ENCODE measurements at regions not wholly inside any gene's neighbourhood (a gene's known extent, or its start where the extent isn't known, plus 50 kb on each side); places are given as distances from the start of the nearest gene placed in this dataset.

DNA sequence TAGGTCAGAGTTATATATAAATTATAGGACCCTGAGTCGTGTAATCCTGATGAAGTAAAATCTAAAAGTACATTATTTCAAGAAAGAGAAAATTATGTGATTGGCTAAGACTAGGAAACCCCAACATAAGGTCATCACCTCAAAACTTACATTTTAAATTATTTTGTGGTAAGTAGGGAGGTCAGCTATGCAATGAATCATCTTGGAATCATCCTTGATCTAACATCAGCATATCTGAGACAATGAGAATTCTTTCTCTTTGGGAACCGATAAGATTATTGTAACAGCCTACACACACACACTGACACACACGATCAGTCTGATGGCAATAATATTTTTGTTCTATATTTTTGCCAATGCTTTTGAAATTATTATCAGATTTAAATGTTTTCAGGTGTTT, 904.8 kb upstream of the CHAC2 start:
- no peak overlapping the region for H3K27ac ChIP-seq (ENCODE audit: low read depth, low read length, poor library complexity, severe bottlenecking)
- intact Hi-C loops (cut with micrococcal nuclease; ENCODE audit: unreplicated experiment), result no loop called here
- no peaks in the 10 kb centered on the region for H3K9me3 ChIP-seq (ENCODE audit: low read depth, low read length, poor library complexity, severe bottlenecking)
- TF ChIP-seq EZH2 (IDR thresholded peaks at IDR 0.05; ENCODE audit: borderline replicate concordance, low read depth, low read length, poor library complexity, severe bottlenecking) (no peak), CTCF (conservative IDR thresholded peaks at IDR 0.05; ENCODE audit: low read depth, low read length) (no peak)
- H3K4me1 ChIP-seq (ENCODE audit: insufficient read depth, low read length, poor library complexity, severe bottlenecking), result no peaks in the 10 kb centered on the region
- BruUV-seq (replicated peaks), result no TSS peak
- CTCF ChIA-PET, result no interaction called here
- H3K4me3 ChIP-seq (ENCODE audit: low read depth, low read length, poor library complexity, severe bottlenecking), result no peak overlapping the region
- DNase-seq (ENCODE audit: low spot score), result no peak
- no peaks in the 10 kb centered on the region for H3K27me3 ChIP-seq (replicated peaks; ENCODE audit: insufficient read depth, low read depth, low read length, poor library complexity)
- POLR2A ChIA-PET (ENCODE audit: low non-redundant PET), result no interaction called here
- H3K36me3 ChIP-seq (ENCODE audit: insufficient read depth, low read length, poor library complexity, severe bottlenecking), result no peaks in the 10 kb centered on the region

DNA sequence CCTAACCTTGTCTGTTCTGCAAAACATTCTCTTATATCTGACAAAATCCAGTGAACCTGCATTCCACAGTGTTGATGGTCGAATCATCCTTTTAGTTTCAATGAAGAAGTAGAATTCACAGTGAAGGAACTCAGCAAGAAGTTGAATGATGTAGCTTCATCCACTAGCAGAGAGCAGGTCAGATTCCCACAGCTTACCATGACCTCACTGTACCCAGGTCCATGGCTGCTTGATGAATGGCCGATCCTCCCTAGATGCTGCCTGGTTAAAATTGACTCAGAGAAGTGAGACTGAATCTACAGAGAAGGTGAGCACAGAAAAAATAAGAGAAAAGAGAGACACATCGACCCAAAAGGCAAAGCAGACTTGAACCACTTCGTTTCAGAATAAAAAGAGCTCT, 906.0 kb upstream of the CHAC2 start:
- H3K27ac ChIP-seq (ENCODE audit: low read depth, low read length, poor library complexity, severe bottlenecking), result no peak overlapping the region
- no peak for TF ChIP-seq CTCF (conservative IDR thresholded peaks at IDR 0.05; ENCODE audit: low read depth, low read length)
- no peak for TF ChIP-seq EZH2 (IDR thresholded peaks at IDR 0.05; ENCODE audit: borderline replicate concordance, low read depth, low read length, poor library complexity, severe bottlenecking)
- ChIA-PET CTCF (no interaction called here), POLR2A (ENCODE audit: low non-redundant PET) (no interaction called here)
- H3K9me3 ChIP-seq (ENCODE audit: low read depth, low read length, poor library complexity, severe bottlenecking), result no peaks in the 10 kb centered on the region
- H3K4me3 ChIP-seq (ENCODE audit: low read depth, low read length, poor library complexity, severe bottlenecking), result no peak overlapping the region
- no TSS peak for BruUV-seq (replicated peaks)
- no peaks in the 10 kb centered on the region for H3K36me3 ChIP-seq (ENCODE audit: insufficient read depth, low read length, poor library complexity, severe bottlenecking)
- DNase-seq (ENCODE audit: low spot score), result no peak
- H3K4me1 ChIP-seq (ENCODE audit: insufficient read depth, low read length, poor library complexity, severe bottlenecking), result no peaks in the 10 kb centered on the region
- no peaks in the 10 kb centered on the region for H3K27me3 ChIP-seq (replicated peaks; ENCODE audit: insufficient read depth, low read depth, low read length, poor library complexity)
- intact Hi-C loops (cut with micrococcal nuclease; ENCODE audit: unreplicated experiment), result no loop called here

DNA sequence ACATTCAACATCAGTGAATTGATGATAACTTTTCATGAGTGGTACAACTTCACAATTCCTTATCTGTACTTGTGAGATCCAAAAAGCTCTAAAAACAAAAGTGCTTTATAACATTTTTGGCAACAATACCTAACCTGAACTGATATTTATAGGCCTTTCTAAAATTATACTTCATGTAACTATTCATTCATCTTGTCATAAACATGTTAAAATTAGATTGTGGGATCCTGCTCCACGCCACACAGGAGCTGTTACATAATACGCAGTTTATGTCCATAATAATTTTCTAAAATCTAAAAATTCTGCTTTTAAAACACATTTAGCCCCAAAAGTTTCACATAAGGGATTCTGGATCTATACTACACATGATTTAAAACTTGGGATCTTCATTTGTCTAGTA, 908.5 kb upstream of the CHAC2 start:
- H3K36me3 ChIP-seq (ENCODE audit: insufficient read depth, low read length, poor library complexity, severe bottlenecking), result no peaks in the 10 kb centered on the region
- no peaks in the 10 kb centered on the region for H3K27me3 ChIP-seq (replicated peaks; ENCODE audit: insufficient read depth, low read depth, low read length, poor library complexity)
- no peak for DNase-seq (ENCODE audit: low spot score)
- no peak for TF ChIP-seq EZH2 (IDR thresholded peaks at IDR 0.05; ENCODE audit: borderline replicate concordance, low read depth, low read length, poor library complexity, severe bottlenecking)
- TF ChIP-seq CTCF (conservative IDR thresholded peaks at IDR 0.05; ENCODE audit: low read depth, low read length), result no peak
- H3K27ac ChIP-seq (ENCODE audit: low read depth, low read length, poor library complexity, severe bottlenecking), result no peak overlapping the region
- H3K4me1 ChIP-seq (ENCODE audit: insufficient read depth, low read length, poor library complexity, severe bottlenecking), result no peaks in the 10 kb centered on the region
- POLR2A ChIA-PET (ENCODE audit: low non-redundant PET), result no interaction called here
- intact Hi-C loops (cut with micrococcal nuclease; ENCODE audit: unreplicated experiment), result no loop called here
- CTCF ChIA-PET, result no interaction called here
- BruUV-seq (replicated peaks), result no TSS peak
- no peak overlapping the region for H3K4me3 ChIP-seq (ENCODE audit: low read depth, low read length, poor library complexity, severe bottlenecking)
- H3K9me3 ChIP-seq (ENCODE audit: low read depth, low read length, poor library complexity, severe bottlenecking), result no peaks in the 10 kb centered on the region
